ENCODE measurements at regions not wholly inside any gene's neighbourhood (a gene's known extent, or its start where the extent isn't known, plus 50 kb on each side); places are given as distances from the start of the nearest gene placed in this dataset.

GRCh38 chr18:77996737-77997136 lies 747.1 kb downstream of the GALR1 start:
- no peak for DNase-seq

- DNase-seq, result no peak
Observed at GRCh38 chr18:78001811-78002210, 752.2 kb downstream of the GALR1 start.

- no peak for DNase-seq
Observed at GRCh38 chr18:78006006-78006773, 756.5 kb downstream of the GALR1 start.

- DNase-seq, result no peak
Observed at GRCh38 chr18:78006774-78007260, 757.2 kb downstream of the GALR1 start.

- no peak for DNase-seq
Observed at GRCh38 chr18:78010363-78010762, 760.7 kb downstream of the GALR1 start.

GRCh38 chr18:78017869-78018268 lies 768.2 kb downstream of the GALR1 start:
- DNase-seq, result no peak

- no peak for DNase-seq
Observed at GRCh38 chr18:78021196-78021595, 771.5 kb downstream of the GALR1 start.

- DNase-seq, result no peak
Observed at GRCh38 chr18:78031589-78031988, 781.9 kb downstream of the GALR1 start.

- no peak for DNase-seq
Observed at GRCh38 chr18:78031991-78032390, 782.3 kb downstream of the GALR1 start.

- DNase-seq, result no peak
Observed at GRCh38 chr18:78032574-78032973, 782.9 kb downstream of the GALR1 start.

- no peak for DNase-seq
Observed at GRCh38 chr18:78034755-78035154, 785.1 kb downstream of the GALR1 start.

- DNase-seq, result no peak
Observed at GRCh38 chr18:78041218-78041617, 791.6 kb downstream of the GALR1 start.

- DNase-seq, result no peak
Observed at GRCh38 chr18:78046631-78047030, 797.0 kb downstream of the GALR1 start.

GRCh38 chr18:78049281-78049680 lies 799.6 kb downstream of the GALR1 start:
- no peak for DNase-seq

- DNase-seq, result no peak
Observed at GRCh38 chr18:78054801-78055200, 805.2 kb downstream of the GALR1 start.

GRCh38 chr18:78056011-78056410 lies 806.4 kb downstream of the GALR1 start:
- DNase-seq, result no peak

GRCh38 chr18:78069784-78070664 lies 820.4 kb downstream of the GALR1 start:
- DNase-seq, result no peak

- DNase-seq, result no peak
Observed at GRCh38 chr18:78071166-78071710, 821.6 kb downstream of the GALR1 start.

- no peak for DNase-seq
Observed at GRCh38 chr18:78071776-78072175, 822.1 kb downstream of the GALR1 start.

GRCh38 chr18:78072375-78072774 lies 822.7 kb downstream of the GALR1 start:
- DNase-seq, result no peak

- no peak for DNase-seq
Observed at GRCh38 chr18:78073275-78073674, 823.6 kb downstream of the GALR1 start.

GRCh38 chr18:78074400-78075020 lies 824.9 kb downstream of the GALR1 start:
- DNase-seq, result no peak

GRCh38 chr18:78080081-78080480 lies 830.4 kb downstream of the GALR1 start:
- DNase-seq, result no peak
